AG10803 (cell line): ENCODE measurements at regions not wholly inside any gene's neighbourhood (a gene's known extent, or its start where the extent isn't known, plus 50 kb on each side); places are given as distances from the start of the nearest gene placed in this dataset.

Source experiments
- DNase-seq: peaks from one replicate; pipeline ENCODE4 v3.0.0; 2010; ENCODE audit warnings: low read depth
- H3K4me3 ChIP-seq: 2 replicates; pipeline ENCODE4 v1.5.1; 2011; ENCODE audit warnings: mild to moderate bottlenecking, low read length, control low read depth
- TF ChIP-seq, protein P1 (sequence below): conservative IDR thresholded peaks from 2 replicates; pipeline ENCODE4 v1.5.1; 2011; ENCODE audit warnings: mild to moderate bottlenecking, low read length, control low read depth, inconsistent platforms

DNA sequence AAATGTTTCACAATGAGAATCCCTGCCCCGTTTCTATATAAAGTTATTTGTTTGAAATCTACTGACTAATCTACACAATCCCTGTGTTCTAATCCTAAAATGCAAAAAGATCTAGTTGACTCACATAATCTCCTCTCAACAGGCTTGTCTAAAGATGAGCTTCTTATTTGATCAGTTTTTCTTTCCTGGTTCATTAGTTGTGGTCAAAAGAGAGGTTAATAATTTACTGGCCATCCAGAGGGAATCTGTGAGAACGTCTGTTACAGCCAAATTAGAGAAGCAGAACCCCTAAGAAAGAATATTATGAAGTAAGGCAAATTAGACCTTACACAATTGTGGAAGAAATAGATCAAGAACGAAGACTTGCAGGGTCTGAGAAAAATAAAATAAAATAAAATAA lies 173.7 kb upstream of the ANO3 start:
- DNase-seq: no peak
- TF ChIP-seq, protein P1, sequence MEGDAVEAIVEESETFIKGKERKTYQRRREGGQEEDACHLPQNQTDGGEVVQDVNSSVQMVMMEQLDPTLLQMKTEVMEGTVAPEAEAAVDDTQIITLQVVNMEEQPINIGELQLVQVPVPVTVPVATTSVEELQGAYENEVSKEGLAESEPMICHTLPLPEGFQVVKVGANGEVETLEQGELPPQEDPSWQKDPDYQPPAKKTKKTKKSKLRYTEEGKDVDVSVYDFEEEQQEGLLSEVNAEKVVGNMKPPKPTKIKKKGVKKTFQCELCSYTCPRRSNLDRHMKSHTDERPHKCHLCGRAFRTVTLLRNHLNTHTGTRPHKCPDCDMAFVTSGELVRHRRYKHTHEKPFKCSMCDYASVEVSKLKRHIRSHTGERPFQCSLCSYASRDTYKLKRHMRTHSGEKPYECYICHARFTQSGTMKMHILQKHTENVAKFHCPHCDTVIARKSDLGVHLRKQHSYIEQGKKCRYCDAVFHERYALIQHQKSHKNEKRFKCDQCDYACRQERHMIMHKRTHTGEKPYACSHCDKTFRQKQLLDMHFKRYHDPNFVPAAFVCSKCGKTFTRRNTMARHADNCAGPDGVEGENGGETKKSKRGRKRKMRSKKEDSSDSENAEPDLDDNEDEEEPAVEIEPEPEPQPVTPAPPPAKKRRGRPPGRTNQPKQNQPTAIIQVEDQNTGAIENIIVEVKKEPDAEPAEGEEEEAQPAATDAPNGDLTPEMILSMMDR: no peak

DNA sequence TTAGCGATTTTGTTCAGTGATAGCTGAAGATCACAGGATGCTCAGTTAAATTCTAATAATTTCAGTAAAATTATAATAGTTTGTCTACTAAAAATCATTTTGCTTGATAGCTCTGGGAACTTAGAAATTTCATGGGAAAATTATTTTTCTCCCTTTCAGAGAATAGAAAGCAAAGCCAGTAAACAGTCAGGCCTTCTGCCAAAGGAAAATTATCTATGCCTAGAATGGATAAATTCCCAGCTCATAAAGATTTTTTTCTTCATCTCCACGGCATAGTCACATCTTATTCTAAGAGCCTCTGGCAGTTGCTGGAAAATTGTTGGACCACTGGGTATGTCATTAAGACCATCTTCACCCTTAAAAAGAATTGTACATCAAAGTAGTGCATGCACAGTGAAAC lies 169.6 kb upstream of the ANO3 start:
- no peak overlapping the region for H3K4me3 ChIP-seq
- TF ChIP-seq, protein P1: no peak
- no peak for DNase-seq

More for the DNA sequence above, 173.7 kb upstream of the ANO3 start:
- no peak overlapping the region for H3K4me3 ChIP-seq

DNA sequence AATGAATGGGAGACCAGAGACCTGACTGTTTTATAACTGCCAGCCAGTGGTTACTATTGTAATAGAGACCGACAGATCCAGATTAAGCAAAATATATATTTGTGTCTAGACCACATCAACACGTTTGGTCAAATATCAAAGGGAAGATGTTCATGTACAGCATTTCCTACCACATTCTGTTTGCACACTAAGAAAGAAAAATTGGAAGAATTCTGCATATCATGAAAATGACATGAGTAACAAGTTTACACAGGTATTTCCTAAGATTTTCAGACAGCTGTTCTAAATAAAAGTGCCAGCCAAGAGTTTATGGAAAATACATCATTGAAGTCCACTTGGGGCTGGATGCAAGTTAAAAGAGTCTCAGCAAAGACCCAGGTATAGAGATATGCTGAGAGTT lies 145.5 kb upstream of the ANO3 start:
- H3K4me3 ChIP-seq: no peak overlapping the region
- TF ChIP-seq, protein P1: no peak
- DNase-seq: peak; percentile 47

DNA sequence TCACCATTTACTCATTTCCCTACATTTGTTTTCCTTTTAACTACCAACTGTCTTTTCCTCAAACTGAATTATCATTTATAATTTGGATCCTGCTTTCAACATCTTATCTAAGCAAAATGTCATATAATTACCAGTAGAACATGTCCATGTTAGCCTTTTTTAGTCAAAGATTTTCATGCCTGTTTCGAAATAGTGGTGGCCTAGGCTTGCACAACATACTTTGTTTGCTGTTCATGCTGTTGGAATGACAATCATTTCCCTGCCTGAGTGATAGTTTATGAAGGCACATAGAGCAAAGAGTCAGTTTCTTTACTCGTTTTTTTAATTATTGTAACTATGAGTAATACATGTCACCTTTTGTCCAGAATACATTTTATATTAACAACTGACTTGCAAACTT lies 144.3 kb upstream of the ANO3 start:
- DNase-seq: peak; percentile 88
- TF ChIP-seq, protein P1: no peak

DNA sequence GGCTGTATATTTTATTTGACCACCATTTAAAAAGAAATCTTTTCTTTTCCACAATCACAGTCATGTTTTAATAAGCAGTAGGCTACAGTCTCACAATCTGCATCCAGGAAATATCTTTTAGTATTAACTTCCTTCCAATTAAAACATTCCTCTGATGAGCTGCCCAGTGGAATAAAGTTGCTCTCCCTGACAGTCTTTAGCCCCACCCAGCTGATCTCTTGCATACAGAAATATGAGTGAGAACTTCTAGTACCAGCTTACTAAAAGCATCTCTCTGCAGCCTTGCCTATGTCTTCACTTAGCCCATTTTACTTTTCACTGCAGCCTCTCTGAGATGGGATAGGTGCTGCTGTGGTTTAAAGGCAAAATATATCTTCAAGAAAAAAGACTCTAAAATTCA lies 143.4 kb upstream of the ANO3 start:
- TF ChIP-seq, protein P1: no peak
- DNase-seq: peak; percentile 43
- H3K4me3 ChIP-seq: no peak overlapping the region

More for the DNA sequence above, 144.3 kb upstream of the ANO3 start:
- H3K4me3 ChIP-seq: no peak overlapping the region

DNA sequence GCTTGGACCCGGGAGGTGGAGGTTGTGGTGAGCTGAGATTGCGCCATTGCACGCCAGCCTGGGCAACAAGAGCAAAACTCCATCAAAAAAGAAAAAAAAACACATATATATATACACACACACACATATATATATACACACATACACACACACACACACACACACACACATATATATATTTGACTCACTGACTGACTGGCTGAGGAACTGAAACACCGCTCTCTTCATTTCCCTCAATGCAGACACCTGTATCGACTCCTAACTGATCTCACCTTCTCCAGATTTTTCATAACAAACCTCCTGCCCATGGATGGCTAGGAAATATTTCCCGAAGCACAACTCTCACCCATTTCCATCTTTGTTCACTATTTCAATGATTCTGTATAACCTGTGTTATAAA lies 140.7 kb upstream of the ANO3 start:
- H3K4me3 ChIP-seq: no peak overlapping the region
- no peak for DNase-seq
- TF ChIP-seq, protein P1: no peak

DNA sequence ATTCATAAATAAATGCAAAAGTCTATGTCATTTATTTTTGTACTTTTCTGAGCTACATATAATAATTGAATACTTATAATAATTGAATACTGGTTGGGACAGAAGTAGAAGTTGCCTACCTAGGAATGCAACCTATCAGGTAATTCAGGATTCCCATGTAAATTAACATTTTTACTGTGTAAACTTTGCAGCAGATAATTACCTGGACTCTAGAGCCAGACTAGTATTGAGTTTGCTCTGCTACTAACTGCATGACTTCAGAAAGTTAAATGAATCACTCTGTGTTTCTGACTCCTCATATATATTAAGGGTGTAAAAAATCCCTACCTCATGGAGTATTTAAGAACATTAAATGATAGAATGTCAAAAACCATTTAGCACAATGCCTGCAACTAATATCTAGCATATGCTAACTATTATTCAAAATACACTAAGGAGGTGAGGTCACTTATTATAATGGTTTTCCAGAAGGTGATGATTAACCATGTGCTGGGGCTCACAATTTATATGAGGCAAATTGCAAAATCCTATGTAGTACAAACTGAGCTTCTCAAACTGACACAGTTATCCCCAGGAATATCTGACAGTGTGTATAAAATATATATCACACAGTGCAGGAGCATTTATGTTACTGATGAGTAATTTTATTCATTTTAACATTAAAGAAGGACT lies 138.1 kb upstream of the ANO3 start:
- DNase-seq: peak; percentile 34
- TF ChIP-seq, protein P1: no peak
- H3K4me3 ChIP-seq: no peak overlapping the region
